ENCODE measurements at regions not wholly inside any gene's neighbourhood (a gene's known extent, or its start where the extent isn't known, plus 50 kb on each side); places are given as distances from the start of the nearest gene placed in this dataset.

GRCh38 chr12:127681151-127681754, 585.7 kb upstream of the TMEM132C start:
- H3K79me2 ChIP-seq (ENCODE audit: insufficient read depth, low read depth, low read length), result no peaks in the 10 kb centered on the region
- intact Hi-C loops (cut with micrococcal nuclease; ENCODE audit: unreplicated experiment), result no loop called here
- ChIA-PET POLR2A (no interaction called here), CTCF (ENCODE audit: unreplicated experiment) (no interaction called here)
- no peak overlapping the region for H2AFZ ChIP-seq (ENCODE audit: low read length)
- no peaks in the 10 kb centered on the region for H3K36me3 ChIP-seq (ENCODE audit: insufficient read depth, low read length)
- TF ChIP-seq EZH2phosphoT487 (IDR thresholded peaks at IDR 0.05; ENCODE audit: borderline replicate concordance, low read depth, low read length) (no peak), CTCF (conservative IDR thresholded peaks at IDR 0.05; ENCODE audit: low read length) (no peak)
- BruUV-seq (replicated peaks), result no TSS peak
- no peak overlapping the region for H3K4me3 ChIP-seq (ENCODE audit: low read depth, low read length, poor library complexity, severe bottlenecking)
- no peak for DNase-seq (ENCODE audit: low spot score)
- no peak overlapping the region for H3K4me2 ChIP-seq (ENCODE audit: low read length)
- no peaks in the 10 kb centered on the region for H4K20me1 ChIP-seq (ENCODE audit: insufficient read depth, low read length)
- no peak overlapping the region for H3K27ac ChIP-seq (ENCODE audit: low read depth, low read length, poor library complexity, severe bottlenecking)
- H3K4me1 ChIP-seq (ENCODE audit: insufficient read depth, low read length, poor library complexity, severe bottlenecking), result no peaks in the 10 kb centered on the region
- H3K9me2 ChIP-seq (ENCODE audit: insufficient read depth, low read length), result no peaks in the 10 kb centered on the region
- H3K9me3 ChIP-seq (ENCODE audit: low read length), result no peaks in the 10 kb centered on the region

GRCh38 chr12:127685491-127685890, 581.5 kb upstream of the TMEM132C start:
- Histone ChIP-seq H3K4me2 (ENCODE audit: low read length) (no peak overlapping the region), H3K36me3 (ENCODE audit: insufficient read depth, low read length) (no peaks in the 10 kb centered on the region), H3K9me2 (ENCODE audit: insufficient read depth, low read length) (no peaks in the 10 kb centered on the region), H3K4me1 (ENCODE audit: insufficient read depth, low read length, poor library complexity, severe bottlenecking) (no peaks in the 10 kb centered on the region), H3K9me3 (ENCODE audit: low read length) (no peaks in the 10 kb centered on the region), H4K20me1 (ENCODE audit: insufficient read depth, low read length) (no peaks in the 10 kb centered on the region), H3K4me3 (ENCODE audit: low read depth, low read length, poor library complexity, severe bottlenecking) (no peak overlapping the region), H3K79me2 (ENCODE audit: insufficient read depth, low read depth, low read length) (no peaks in the 10 kb centered on the region), H2AFZ (ENCODE audit: low read length) (no peak overlapping the region), H3K27ac (ENCODE audit: low read depth, low read length, poor library complexity, severe bottlenecking) (no peak overlapping the region)
- ChIA-PET POLR2A (no interaction called here), CTCF (ENCODE audit: unreplicated experiment) (no interaction called here)
- BruUV-seq (replicated peaks), result no TSS peak
- TF ChIP-seq CTCF (conservative IDR thresholded peaks at IDR 0.05; ENCODE audit: low read length) (no peak), EZH2phosphoT487 (IDR thresholded peaks at IDR 0.05; ENCODE audit: borderline replicate concordance, low read depth, low read length) (no peak)
- intact Hi-C loops (cut with micrococcal nuclease; ENCODE audit: unreplicated experiment), result no loop called here
- DNase-seq (ENCODE audit: low spot score), result no peak

- Histone ChIP-seq H3K4me1 (ENCODE audit: insufficient read depth, low read length, poor library complexity, severe bottlenecking) (no peaks in the 10 kb centered on the region), H3K27ac (ENCODE audit: low read depth, low read length, poor library complexity, severe bottlenecking) (no peak overlapping the region), H3K4me2 (ENCODE audit: low read length) (no peak overlapping the region), H4K20me1 (ENCODE audit: insufficient read depth, low read length) (no peaks in the 10 kb centered on the region), H2AFZ (ENCODE audit: low read length) (no peak overlapping the region), H3K9me3 (ENCODE audit: low read length) (no peaks in the 10 kb centered on the region), H3K4me3 (ENCODE audit: low read depth, low read length, poor library complexity, severe bottlenecking) (no peak overlapping the region), H3K79me2 (ENCODE audit: insufficient read depth, low read depth, low read length) (no peaks in the 10 kb centered on the region), H3K36me3 (ENCODE audit: insufficient read depth, low read length) (no peaks in the 10 kb centered on the region), H3K9me2 (ENCODE audit: insufficient read depth, low read length) (no peaks in the 10 kb centered on the region)
- intact Hi-C loops (cut with micrococcal nuclease; ENCODE audit: unreplicated experiment), result no loop called here
- ChIA-PET POLR2A (no interaction called here), CTCF (ENCODE audit: unreplicated experiment) (no interaction called here)
- BruUV-seq (replicated peaks), result no TSS peak
- TF ChIP-seq CTCF (conservative IDR thresholded peaks at IDR 0.05; ENCODE audit: low read length) (no peak), EZH2phosphoT487 (IDR thresholded peaks at IDR 0.05; ENCODE audit: borderline replicate concordance, low read depth, low read length) (no peak)
- DNase-seq (ENCODE audit: low spot score), result no peak
Observed at GRCh38 chr12:127685931-127686330, 581.0 kb upstream of the TMEM132C start.
